ENCODE measurements at regions not wholly inside any gene's neighbourhood (a gene's known extent, or its start where the extent isn't known, plus 50 kb on each side); places are given as distances from the start of the nearest gene placed in this dataset.

- no peak for DNase-seq
Observed at GRCh38 chr4:141403782-141404181, 183.1 kb downstream of the ZNF330 start.

DNA sequence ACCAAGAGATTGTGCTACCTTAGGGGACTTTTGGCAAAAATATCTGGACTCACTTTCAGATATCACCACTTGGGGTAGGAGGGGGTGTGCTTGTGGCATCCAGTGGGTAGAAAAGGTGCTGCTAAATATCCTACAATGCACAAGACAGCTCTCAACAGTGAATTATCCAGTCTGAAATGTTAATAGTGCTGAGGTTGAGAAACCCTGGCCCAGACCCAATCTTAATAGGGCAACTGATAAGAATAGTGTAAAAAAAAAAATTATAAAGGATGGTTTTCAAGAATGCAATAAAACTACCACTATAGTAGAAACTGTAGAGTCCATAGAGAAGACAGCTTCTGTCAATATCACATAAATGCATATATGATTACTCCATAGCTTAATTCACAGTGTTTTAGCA is 185.5 kb downstream of the ZNF330 start:
- no peak for DNase-seq

GRCh38 chr4:141409556-141409955 is 188.9 kb downstream of the ZNF330 start:
- no peak for DNase-seq

- peak; percentile 90 for DNase-seq
Observed at GRCh38 chr4:141410839-141411238, 190.1 kb downstream of the ZNF330 start.

DNA sequence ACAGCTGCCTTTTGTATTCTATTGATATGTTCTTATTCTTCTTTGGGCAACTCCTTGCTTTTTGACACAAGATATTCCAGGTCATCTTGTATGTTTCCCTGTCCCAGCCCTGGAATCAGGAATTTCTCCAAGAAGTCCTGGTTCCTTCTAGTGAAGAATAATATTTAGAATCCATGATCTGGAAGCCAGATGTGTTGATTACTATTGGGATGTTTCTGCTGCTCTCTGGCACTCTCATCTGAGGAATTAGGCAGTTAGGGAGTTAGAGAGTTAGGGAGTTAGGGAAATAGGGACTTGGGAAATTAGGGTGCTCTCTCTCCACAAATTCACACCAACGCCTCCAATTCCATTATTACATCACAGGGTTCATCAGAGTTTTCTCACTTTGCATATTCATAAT is 191.2 kb downstream of the ZNF330 start:
- no peak for DNase-seq

GRCh38 chr4:141413366-141413765 is 192.7 kb downstream of the ZNF330 start:
- no peak for DNase-seq

DNA sequence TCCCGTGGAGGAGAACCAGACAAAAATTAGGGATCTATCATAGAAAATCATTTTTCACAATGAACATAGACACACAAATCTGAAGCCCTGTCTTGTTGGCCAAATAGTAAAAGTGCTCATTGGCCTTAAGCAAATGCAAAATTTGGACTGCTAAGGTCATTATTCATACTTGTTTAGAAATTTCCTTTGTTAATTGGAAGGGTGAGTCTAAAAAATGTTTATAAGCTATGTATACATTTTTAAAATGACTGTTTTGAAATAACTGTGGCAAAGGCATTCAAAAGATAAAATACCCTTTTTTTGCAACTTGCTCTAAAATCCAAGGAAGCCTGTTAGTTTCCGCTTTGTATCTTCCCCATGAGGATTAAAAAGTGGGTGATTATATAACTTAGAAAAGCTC is 195.0 kb downstream of the ZNF330 start:
- DNase-seq, result no peak

- peak; percentile 36 for DNase-seq
Observed at GRCh38 chr4:141416219-141416618, 195.5 kb downstream of the ZNF330 start.

DNA sequence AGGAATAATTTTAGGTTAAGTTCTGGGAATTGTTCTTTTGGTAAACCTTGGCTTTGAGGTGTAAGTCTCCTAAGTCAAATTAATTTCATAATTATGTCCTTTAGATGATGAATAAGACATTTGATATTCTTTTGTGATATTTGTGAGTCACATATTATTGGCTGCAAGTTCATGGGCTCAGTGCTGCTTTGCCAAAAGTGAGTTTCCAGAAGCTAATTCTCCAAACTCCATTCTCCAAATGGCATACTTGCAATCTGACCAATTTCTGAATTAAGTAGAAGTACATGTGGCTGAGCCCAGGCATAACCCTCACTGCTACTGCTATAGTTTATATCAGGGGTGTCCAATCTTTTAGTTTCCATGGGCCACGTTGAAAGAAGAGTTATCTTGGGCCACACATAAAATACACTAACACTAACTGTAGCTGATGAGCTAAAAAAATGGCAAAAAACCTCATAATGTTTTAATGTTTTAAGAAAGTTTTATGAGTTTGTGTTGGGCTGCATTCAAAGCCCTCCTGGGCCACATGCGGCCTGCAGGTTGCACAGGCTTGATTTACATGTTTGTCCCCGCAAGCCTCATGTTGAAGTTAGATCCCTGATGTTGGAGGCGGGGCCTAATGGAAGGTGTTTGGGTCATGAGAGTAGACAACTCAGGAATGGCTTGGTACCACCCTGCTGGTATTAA is 196.1 kb downstream of the ZNF330 start:
- DNase-seq, result no peak

DNA sequence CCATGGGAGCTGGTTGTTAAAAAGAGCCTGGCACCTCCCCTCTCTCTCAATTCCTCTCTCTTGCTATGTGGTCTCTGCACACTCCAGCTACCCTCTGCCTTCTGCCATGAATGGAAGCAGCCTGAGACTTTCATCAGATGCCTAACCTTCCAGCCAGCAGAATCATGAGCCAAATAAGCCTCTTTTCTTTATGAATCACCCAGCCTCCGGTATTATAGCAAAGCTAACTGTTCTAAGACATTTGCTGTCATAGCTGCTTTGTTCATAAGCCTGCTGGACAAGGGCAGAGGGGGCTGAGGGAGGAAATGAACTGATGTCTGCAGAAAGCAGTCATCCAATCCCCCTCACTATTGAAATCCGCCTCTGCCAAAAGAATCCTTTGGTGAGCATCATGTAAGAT is 196.7 kb downstream of the ZNF330 start:
- DNase-seq, result peak; percentile 67

DNA sequence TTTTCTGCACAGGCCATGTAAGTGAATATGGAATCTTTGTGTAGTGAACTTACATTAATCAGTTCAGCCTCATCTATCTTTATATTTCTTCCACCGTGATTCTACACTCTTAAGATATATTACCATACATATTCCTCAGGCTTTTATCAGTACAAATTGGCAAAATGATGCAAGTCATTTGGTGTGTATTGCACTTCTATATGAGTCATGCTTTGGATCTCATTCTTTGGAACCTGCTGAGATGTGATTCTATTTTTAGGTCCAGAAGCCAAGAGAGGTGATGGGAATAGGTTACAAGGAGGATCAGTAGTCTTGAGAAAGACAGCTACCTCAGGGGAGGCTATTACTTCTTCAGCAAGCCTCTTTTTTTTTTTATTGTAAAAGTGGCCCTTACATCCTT is 204.4 kb downstream of the ZNF330 start:
- peak; percentile 79 for DNase-seq

DNA sequence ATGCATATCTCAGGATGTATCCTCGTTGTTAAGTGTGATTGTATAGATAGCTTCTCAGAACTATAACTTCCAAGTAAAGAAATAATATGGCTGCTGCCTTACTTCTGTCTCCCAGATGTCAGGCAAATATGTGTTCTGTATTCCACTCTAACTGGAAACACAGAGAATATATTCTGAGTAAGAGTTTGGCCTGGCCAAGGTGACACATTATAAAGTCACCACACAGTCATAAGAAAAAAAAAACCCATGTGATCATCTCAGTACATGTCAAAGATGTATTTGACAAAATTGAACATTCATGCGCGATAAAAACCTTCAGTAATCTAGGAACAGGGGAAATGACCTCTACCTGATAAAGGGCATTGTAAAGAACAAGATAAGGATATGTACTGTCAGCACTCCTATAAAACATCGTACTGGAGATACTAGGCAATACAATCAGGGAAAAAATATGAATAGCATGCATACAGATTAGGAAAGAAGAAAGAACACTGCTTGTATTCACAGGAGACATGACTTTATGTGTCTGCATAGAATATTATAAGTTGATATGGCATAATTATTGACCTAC is 207.1 kb downstream of the ZNF330 start:
- no peak for DNase-seq

- no peak for DNase-seq
Observed at GRCh38 chr4:141429933-141430332, 206.4 kb upstream of the IL15 start.

GRCh38 chr4:141430686-141431085 is 205.7 kb upstream of the IL15 start:
- DNase-seq, result no peak

DNA sequence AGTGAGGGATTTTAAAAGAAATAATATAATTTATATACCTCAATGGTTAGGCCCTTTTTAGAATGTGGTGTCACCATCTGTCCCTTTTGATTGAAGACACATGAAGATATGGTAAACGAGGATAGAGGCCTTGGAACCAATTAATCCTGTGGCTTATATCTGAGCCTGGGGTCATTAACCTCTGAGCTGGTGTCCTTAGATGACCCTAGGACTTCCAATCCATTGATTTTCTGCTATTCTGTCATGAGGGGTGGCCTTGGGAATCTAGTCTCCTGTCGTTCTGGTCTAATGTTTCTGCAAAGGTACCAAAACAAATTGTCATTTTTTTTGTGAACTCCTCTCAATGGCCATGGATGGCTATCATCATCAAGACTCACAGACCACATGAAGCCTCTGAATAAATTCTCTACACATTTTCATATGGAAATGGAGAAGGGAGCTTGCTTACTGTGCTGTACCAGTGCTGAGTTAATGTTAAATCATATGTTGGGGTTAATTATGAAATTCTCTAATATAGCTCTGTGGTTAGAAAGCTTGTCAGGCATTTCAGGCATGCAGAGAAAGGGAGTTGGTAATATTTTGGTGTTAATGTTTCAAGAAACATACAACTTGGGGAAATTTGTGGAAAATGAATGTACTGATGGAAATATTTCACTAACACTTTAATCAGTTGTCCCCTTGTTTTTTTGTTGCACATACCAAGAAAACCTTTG is 204.2 kb upstream of the IL15 start:
- DNase-seq, result peak; percentile 85

GRCh38 chr4:141435446-141436225 is 200.7 kb upstream of the IL15 start:
- no peak for DNase-seq

DNA sequence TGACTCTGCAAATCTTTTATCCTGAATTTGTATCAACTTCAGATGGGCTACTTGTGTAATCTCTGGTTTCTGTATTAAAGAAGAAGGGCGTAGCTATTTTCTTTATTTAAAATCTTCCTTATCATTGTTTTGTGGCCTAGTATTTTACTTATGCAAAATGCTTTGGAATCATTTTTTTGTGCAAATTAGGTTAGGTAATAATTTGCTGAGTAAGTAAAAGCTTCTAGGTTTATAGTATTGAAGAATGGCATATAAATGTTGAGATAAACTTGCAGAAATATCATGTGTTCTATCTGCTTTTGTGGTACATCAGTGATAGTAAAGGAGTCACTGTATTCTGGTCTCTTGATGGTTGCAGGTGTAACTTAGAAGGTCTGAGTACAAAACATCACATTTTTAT is 197.2 kb upstream of the IL15 start:
- no peak for DNase-seq

- DNase-seq, result no peak
Observed at GRCh38 chr4:141447761-141448160, 188.6 kb upstream of the IL15 start.

- no peak for DNase-seq
Observed at GRCh38 chr4:141448490-141448889, 187.9 kb upstream of the IL15 start.

GRCh38 chr4:141449927-141450326 is 186.5 kb upstream of the IL15 start:
- DNase-seq, result no peak

GRCh38 chr4:141455651-141456050 is 180.7 kb upstream of the IL15 start:
- peak; percentile 22 for DNase-seq

GRCh38 chr4:141457653-141458052 is 178.7 kb upstream of the IL15 start:
- DNase-seq, result no peak

DNA sequence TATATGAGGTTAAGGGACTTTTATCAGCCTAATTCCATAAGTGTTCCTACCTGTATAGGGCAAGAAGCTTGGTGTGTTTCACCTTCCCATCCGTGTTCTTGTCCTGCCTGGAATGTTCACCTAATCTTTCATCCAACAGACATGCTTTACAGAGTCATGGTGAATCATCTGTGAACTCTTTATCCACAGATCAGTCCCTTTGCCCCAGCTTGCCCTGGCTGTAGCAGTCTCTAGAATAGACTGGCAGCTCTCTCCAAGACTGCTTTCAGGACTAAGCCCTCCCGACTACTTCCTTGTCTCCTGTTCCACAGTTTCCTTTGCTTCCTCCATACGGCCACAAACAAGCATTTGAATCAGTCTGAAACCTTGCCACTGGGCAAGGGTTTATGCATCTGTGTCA is 177.9 kb upstream of the IL15 start:
- no peak for DNase-seq

All from fibroblast of skin of scalp (primary cell).